Activated naive CD8-positive, alpha-beta T cell treated with anti-CD3 and anti-CD28 coated beads, Interleukin-2, amount 10 ng/mL, durations not matched to agents 7 days and 5 days (primary cell): ENCODE measurements at regions not wholly inside any gene's neighbourhood (a gene's known extent, or its start where the extent isn't known, plus 50 kb on each side); places are given as distances from the start of the nearest gene placed in this dataset.

Experiments used
- ATAC-seq: fragments of 150-1000 bp; cut with Tn5 transposase; one replicate; pipeline ENCODE4 v1.10.0; 2021; ENCODE audit warnings: low read depth, moderate library complexity
- POLR2A ChIA-PET: fragments of 350-600 bp; sonication (Branson Sonifier 250); formaldehyde crosslinking; loops from one replicate; lab custom pipeline; 2021; ENCODE audit warnings: antibody characterized with exemption; lab: Charles Lee
- DNase-seq: peaks from one replicate; pipeline ENCODE4 v3.0.0; 2021
- H3K27ac Mint-ChIP-seq: one replicate; pipeline ENCODE4 v1.8.0; 2022; ENCODE audit warnings: mild to moderate bottlenecking, mixed read lengths
- H3K27me3 Mint-ChIP-seq: one replicate; pipeline ENCODE4 v1.8.0; 2022; ENCODE audit warnings: mild to moderate bottlenecking, moderate library complexity, mixed read lengths
- H3K36me3 Mint-ChIP-seq: one replicate; pipeline ENCODE4 v1.8.0; 2021; ENCODE audit warnings: mild to moderate bottlenecking, mixed read lengths
- H3K4me1 Mint-ChIP-seq: one replicate; pipeline ENCODE4 v1.8.0; 2021; ENCODE audit warnings: mixed read lengths
- H3K4me3 Mint-ChIP-seq: one replicate; pipeline ENCODE4 v1.8.0; 2022; ENCODE audit warnings: mild to moderate bottlenecking, moderate library complexity, mixed read lengths
- H3K9me3 Mint-ChIP-seq: one replicate; pipeline ENCODE4 v1.8.0; 2021; ENCODE audit warnings: mixed read lengths

GRCh38 chr7:94054130-94054529, 50.0 kb upstream of the BET1 start:
- Mint-ChIP-seq H3K27me3 (peaks cover 17% of the 10 kb centered on the region), H3K4me3 (no peak overlapping the region), H3K36me3 (no peaks in the 10 kb centered on the region), H3K27ac (no peak overlapping the region), H3K9me3 (peaks cover 2% of the 10 kb centered on the region), H3K4me1 (peaks cover 4% of the 10 kb centered on the region)
- ATAC-seq (no peak), DNase-seq (no peak)
- POLR2A ChIA-PET: no interaction called here

- Mint-ChIP-seq H3K27me3 (peaks cover 20% of the 10 kb centered on the region), H3K4me1 (peaks cover 3% of the 10 kb centered on the region), H3K36me3 (no peaks in the 10 kb centered on the region), H3K4me3 (no peak overlapping the region), H3K9me3 (peaks cover 2% of the 10 kb centered on the region), H3K27ac (no peak overlapping the region)
- ATAC-seq (no peak), DNase-seq (no peak)
- POLR2A ChIA-PET: no interaction called here
These were observed 51.8 kb upstream of the BET1 start for GRCh38 chr7:94055963-94056362.

- H3K27me3 Mint-ChIP-seq: peaks cover 27% of the 10 kb centered on the region
- no peak overlapping the region for H3K4me3 Mint-ChIP-seq
- ATAC-seq (no peak), DNase-seq (no peak)
- peaks cover 2% of the 10 kb centered on the region for H3K9me3 Mint-ChIP-seq
- no peaks in the 10 kb centered on the region for H3K36me3 Mint-ChIP-seq
- no peak overlapping the region for H3K27ac Mint-ChIP-seq
- POLR2A ChIA-PET: no interaction called here
- peaks cover 6% of the 10 kb centered on the region for H3K4me1 Mint-ChIP-seq
These were observed 52.6 kb upstream of the BET1 start for GRCh38 chr7:94056796-94057207.

GRCh38 chr7:94057955-94058354, 53.8 kb upstream of the BET1 start:
- POLR2A ChIA-PET: no interaction called here
- Mint-ChIP-seq H3K4me3 (no peak overlapping the region), H3K9me3 (peaks cover 2% of the 10 kb centered on the region), H3K36me3 (no peaks in the 10 kb centered on the region), H3K27me3 (peaks cover 35% of the 10 kb centered on the region), H3K4me1 (peaks cover 9% of the 10 kb centered on the region), H3K27ac (no peak overlapping the region)
- ATAC-seq: no peak
- DNase-seq: no peak

- ATAC-seq: no peak
- no peak overlapping the region for H3K4me3 Mint-ChIP-seq
These were observed 55.6 kb upstream of the BET1 start for GRCh38 chr7:94059746-94060145.

GRCh38 chr7:94060752-94061151, 56.6 kb upstream of the BET1 start:
- H3K9me3 Mint-ChIP-seq: peaks cover 2% of the 10 kb centered on the region
- POLR2A ChIA-PET: no interaction called here
- no peak for DNase-seq
- H3K4me3 Mint-ChIP-seq: no peak overlapping the region
- no peak for ATAC-seq
- peaks cover 48% of the 10 kb centered on the region for H3K27me3 Mint-ChIP-seq
- H3K4me1 Mint-ChIP-seq: peaks cover 18% of the 10 kb centered on the region
- H3K36me3 Mint-ChIP-seq: no peaks in the 10 kb centered on the region
- no peak overlapping the region for H3K27ac Mint-ChIP-seq

More at GRCh38 chr7:94059746-94060145, 55.6 kb upstream of the BET1 start:
- no peak overlapping the region for H3K27ac Mint-ChIP-seq
- peaks cover 39% of the 10 kb centered on the region for H3K27me3 Mint-ChIP-seq
- DNase-seq: no peak
- H3K36me3 Mint-ChIP-seq: no peaks in the 10 kb centered on the region
- peaks cover 14% of the 10 kb centered on the region for H3K4me1 Mint-ChIP-seq
- POLR2A ChIA-PET: no interaction called here
- peaks cover 2% of the 10 kb centered on the region for H3K9me3 Mint-ChIP-seq

GRCh38 chr7:94061326-94061725, 57.2 kb upstream of the BET1 start:
- DNase-seq (no peak), ATAC-seq (no peak)
- Mint-ChIP-seq H3K9me3 (peaks cover 2% of the 10 kb centered on the region), H3K4me1 (peaks cover 18% of the 10 kb centered on the region), H3K27me3 (peaks cover 54% of the 10 kb centered on the region), H3K4me3 (no peak overlapping the region), H3K27ac (no peak overlapping the region), H3K36me3 (no peaks in the 10 kb centered on the region)
- POLR2A ChIA-PET: no interaction called here

- Mint-ChIP-seq H3K27ac (no peak overlapping the region), H3K36me3 (no peaks in the 10 kb centered on the region), H3K27me3 (peaks cover 56% of the 10 kb centered on the region), H3K4me1 (peaks cover 18% of the 10 kb centered on the region), H3K9me3 (peaks cover 2% of the 10 kb centered on the region), H3K4me3 (no peak overlapping the region)
- ATAC-seq (no peak), DNase-seq (no peak)
- POLR2A ChIA-PET: no interaction called here
These were observed 58.2 kb upstream of the BET1 start for GRCh38 chr7:94062372-94062771.

- DNase-seq (no peak), ATAC-seq (no peak)
- H3K36me3 Mint-ChIP-seq: no peaks in the 10 kb centered on the region
- H3K4me1 Mint-ChIP-seq: peaks cover 18% of the 10 kb centered on the region
- no peak overlapping the region for H3K27ac Mint-ChIP-seq
- H3K4me3 Mint-ChIP-seq: no peak overlapping the region
- peaks cover 53% of the 10 kb centered on the region for H3K27me3 Mint-ChIP-seq
- H3K9me3 Mint-ChIP-seq: no peaks in the 10 kb centered on the region
- POLR2A ChIA-PET: no interaction called here
These were observed 60.5 kb upstream of the BET1 start for GRCh38 chr7:94064541-94065191.

- Mint-ChIP-seq H3K27ac (no peak overlapping the region), H3K4me1 (peaks cover 12% of the 10 kb centered on the region), H3K9me3 (no peaks in the 10 kb centered on the region), H3K4me3 (no peak overlapping the region), H3K36me3 (no peaks in the 10 kb centered on the region), H3K27me3 (peaks cover 47% of the 10 kb centered on the region)
- ATAC-seq (no peak), DNase-seq (no peak)
- POLR2A ChIA-PET: no interaction called here
These were observed 62.9 kb upstream of the BET1 start for GRCh38 chr7:94067047-94067446.

- POLR2A ChIA-PET: no interaction called here
- Mint-ChIP-seq H3K27ac (no peak overlapping the region), H3K9me3 (no peaks in the 10 kb centered on the region), H3K4me1 (peaks cover 10% of the 10 kb centered on the region), H3K27me3 (peaks cover 43% of the 10 kb centered on the region), H3K36me3 (no peaks in the 10 kb centered on the region), H3K4me3 (no peak overlapping the region)
- no peak for ATAC-seq
- DNase-seq: no peak
These were observed 63.4 kb upstream of the BET1 start for GRCh38 chr7:94067506-94067905.

GRCh38 chr7:94069162-94069739, 65.1 kb upstream of the BET1 start:
- POLR2A ChIA-PET: no interaction called here
- Mint-ChIP-seq H3K27me3 (peaks cover 32% of the 10 kb centered on the region), H3K4me1 (peaks cover 13% of the 10 kb centered on the region), H3K36me3 (no peaks in the 10 kb centered on the region), H3K9me3 (no peaks in the 10 kb centered on the region), H3K27ac (no peak overlapping the region), H3K4me3 (no peak overlapping the region)
- no peak for ATAC-seq
- DNase-seq: no peak

GRCh38 chr7:94080551-94080950, 76.4 kb upstream of the BET1 start:
- H3K27me3 Mint-ChIP-seq: peaks cover 17% of the 10 kb centered on the region
- H3K27ac Mint-ChIP-seq: no peak overlapping the region
- H3K9me3 Mint-ChIP-seq: no peaks in the 10 kb centered on the region
- H3K36me3 Mint-ChIP-seq: no peaks in the 10 kb centered on the region
- POLR2A ChIA-PET: no interaction called here
- H3K4me1 Mint-ChIP-seq: no peaks in the 10 kb centered on the region
- ATAC-seq: no peak
- H3K4me3 Mint-ChIP-seq: no peak overlapping the region
- no peak for DNase-seq

GRCh38 chr7:94082126-94082525, 78.0 kb upstream of the BET1 start:
- Mint-ChIP-seq H3K9me3 (no peaks in the 10 kb centered on the region), H3K36me3 (no peaks in the 10 kb centered on the region), H3K4me1 (no peaks in the 10 kb centered on the region), H3K27ac (no peak overlapping the region), H3K4me3 (no peak overlapping the region), H3K27me3 (peaks cover 17% of the 10 kb centered on the region)
- no peak for ATAC-seq
- POLR2A ChIA-PET: no interaction called here
- no peak for DNase-seq
